H1 (cell line): ENCODE measurements at regions not wholly inside any gene's neighbourhood (a gene's known extent, or its start where the extent isn't known, plus 50 kb on each side); places are given as distances from the start of the nearest gene placed in this dataset.

Source experiments
- CHD2 ChIP-seq: IDR thresholded peaks from 2 replicates; pipeline ENCODE4 v1.6.1; 2012; ENCODE audit warnings: low read length, improper control_type of control experiment
- EP300 ChIP-seq, 2 experiments: IDR thresholded peaks; 1 replicate in 1 of 2; 2 replicates in 1 of 2; pipeline ENCODE4 v1.6.1; 2011 to 2012; ENCODE audit warnings: low read depth in 2 of 2, low read length in 2 of 2, mild to moderate bottlenecking in 2 of 2, borderline replicate concordance in 1 of 2, inconsistent platforms in 1 of 2, moderate library complexity in 1 of 2
- FOSL1 ChIP-seq: IDR thresholded peaks from 2 replicates; pipeline ENCODE4 v1.6.1; 2011; ENCODE audit warnings: mild to moderate bottlenecking, low read depth, low read length, moderate library complexity; ENCODE audit not compliant: insufficient read depth
- JUND ChIP-seq: IDR thresholded peaks from 2 replicates; pipeline ENCODE4 v1.6.1; 2011; ENCODE audit warnings: mild to moderate bottlenecking, improper control_type of control experiment, low read length
- TCF12 ChIP-seq: IDR thresholded peaks from 2 replicates; pipeline ENCODE4 v1.6.1; 2011; ENCODE audit warnings: low read depth, mild to moderate bottlenecking, low read length
- TF ChIP-seq, protein P1 (sequence below): IDR thresholded peaks from 2 replicates; pipeline ENCODE4 v1.6.1; 2012; ENCODE audit warnings: low read length, inconsistent platforms

DNA sequence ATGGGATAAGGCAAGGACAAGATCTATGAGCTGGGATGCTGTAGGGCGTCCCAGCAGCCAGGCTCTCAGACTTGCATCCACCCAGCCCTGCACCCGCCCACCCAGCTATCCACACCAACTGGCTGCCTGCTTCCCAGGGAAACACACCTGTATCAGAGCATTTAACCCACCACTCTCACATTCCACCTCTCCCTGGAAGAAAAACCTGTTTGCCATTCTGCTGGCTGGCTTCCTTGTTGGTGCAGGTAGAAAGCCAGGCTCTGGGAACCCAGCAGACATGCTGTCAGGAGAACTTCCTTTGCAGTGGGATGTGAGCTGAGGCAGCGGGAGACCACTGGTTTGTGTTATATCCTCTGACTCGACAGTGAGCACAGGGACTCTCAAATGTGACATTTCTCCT lies 67.0 kb downstream of the FAM241B start:
- TF ChIP-seq JUND, result no peak
- TF ChIP-seq CHD2, result no peak
- TF ChIP-seq EP300 (IDR thresholded peaks at IDR 0.05; ENCODE audit: borderline replicate concordance in 1 of 2, low read depth in 2 of 2, low read length in 2 of 2), result no peak
- TF ChIP-seq, protein P1, sequence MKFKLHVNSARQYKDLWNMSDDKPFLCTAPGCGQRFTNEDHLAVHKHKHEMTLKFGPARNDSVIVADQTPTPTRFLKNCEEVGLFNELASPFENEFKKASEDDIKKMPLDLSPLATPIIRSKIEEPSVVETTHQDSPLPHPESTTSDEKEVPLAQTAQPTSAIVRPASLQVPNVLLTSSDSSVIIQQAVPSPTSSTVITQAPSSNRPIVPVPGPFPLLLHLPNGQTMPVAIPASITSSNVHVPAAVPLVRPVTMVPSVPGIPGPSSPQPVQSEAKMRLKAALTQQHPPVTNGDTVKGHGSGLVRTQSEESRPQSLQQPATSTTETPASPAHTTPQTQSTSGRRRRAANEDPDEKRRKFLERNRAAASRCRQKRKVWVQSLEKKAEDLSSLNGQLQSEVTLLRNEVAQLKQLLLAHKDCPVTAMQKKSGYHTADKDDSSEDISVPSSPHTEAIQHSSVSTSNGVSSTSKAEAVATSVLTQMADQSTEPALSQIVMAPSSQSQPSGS, result no peak
- no peak for TF ChIP-seq FOSL1
- TF ChIP-seq TCF12, result no peak
